CD14-positive monocyte (primary cell): ENCODE measurements at regions not wholly inside any gene's neighbourhood (a gene's known extent, or its start where the extent isn't known, plus 50 kb on each side); places are given as distances from the start of the nearest gene placed in this dataset.

ENCODE experiments used
- DNase-seq, 3 donors: peaks; one replicate each; pipeline ENCODE4 v3.0.0-alpha.2; 2011 to 2022
- H2AFZ ChIP-seq: 2 replicates; pipeline ENCODE4 v1.6.0; 2012; ENCODE audit warnings: mild to moderate bottlenecking, low read depth, low read length, inconsistent platforms; ENCODE audit not compliant: insufficient read depth, poor library complexity, severe bottlenecking
- H3K27ac ChIP-seq, 2 donors: 1 replicate in 1 of 2; 2 replicates in 1 of 2; pipeline ENCODE4 v1.5.1; 2012 to 2013; ENCODE audit warnings: low read length in 2 of 2, control low read depth in 1 of 2, inconsistent platforms in 1 of 2, low read depth in 1 of 2, mild to moderate bottlenecking in 1 of 2
- H3K27me3 ChIP-seq, 2 donors: one replicate each; pipeline versions ENCODE4 v1.6.0 to v1.6.1; 2011 to 2013; ENCODE audit warnings: low read length in 2 of 2; ENCODE audit not compliant: control insufficient read depth in 2 of 2, insufficient read depth in 2 of 2
- H3K36me3 ChIP-seq, 2 donors: replicated peaks in 1 of 2; 1 replicate in 1 of 2; 2 replicates in 1 of 2; pipeline versions ENCODE4 v1.5.1 to v1.6.1; 2012 to 2013; ENCODE audit warnings: low read length in 2 of 2, control low read depth in 1 of 2, inconsistent platforms in 1 of 2, mild to moderate bottlenecking in 1 of 2; ENCODE audit not compliant: insufficient read depth in 2 of 2, control insufficient read depth in 1 of 2
- H3K4me1 ChIP-seq, 2 donors: 1 replicate in 1 of 2; 2 replicates in 1 of 2; pipeline versions ENCODE4 v1.5.1 to v1.6.1; 2012 to 2013; ENCODE audit warnings: low read length in 2 of 2, control low read depth in 1 of 2, inconsistent platforms in 1 of 2, mild to moderate bottlenecking in 1 of 2, moderate library complexity in 1 of 2; ENCODE audit not compliant: insufficient read depth in 2 of 2, control insufficient read depth in 1 of 2
- H3K4me2 ChIP-seq: replicated peaks from 2 replicates; pipeline ENCODE3; 2012; ENCODE audit warnings: low read length, moderate library complexity, mild to moderate bottlenecking; ENCODE audit not compliant: poor library complexity, severe bottlenecking; ENCODE audit errors: extremely low read depth
- H3K4me3 ChIP-seq, 3 experiments: fragments of 200-600 bp in 1 of 3; sonication (generic) in 1 of 3; replicated peaks in 1 of 3; 1 replicate in 2 of 3; 2 replicates in 1 of 3; pipeline ENCODE4 v1.5.1; 2011 to 2013; ENCODE audit warnings: low read length in 3 of 3, mild to moderate bottlenecking in 3 of 3, control low read depth in 2 of 3, low read depth in 2 of 3, inconsistent platforms in 1 of 3, moderate library complexity in 1 of 3
- H3K79me2 ChIP-seq: 2 replicates; pipeline ENCODE4 v1.6.0; 2012; ENCODE audit warnings: mild to moderate bottlenecking, control low read depth, inconsistent platforms, low read length, moderate library complexity; ENCODE audit not compliant: insufficient read depth
- H3K9ac ChIP-seq: 2 replicates; pipeline ENCODE4 v1.6.0; 2017; ENCODE audit warnings: low read length, mild to moderate bottlenecking; ENCODE audit not compliant: insufficient read depth, poor library complexity, severe bottlenecking
- H3K9me3 ChIP-seq, 2 donors: replicated peaks in 1 of 2; 1 replicate in 1 of 2; 2 replicates in 1 of 2; pipeline versions ENCODE4 v1.5.1 to v1.6.1; 2012 to 2013; ENCODE audit warnings: low read length in 2 of 2, control low read depth in 1 of 2; ENCODE audit not compliant: control insufficient read depth in 1 of 2, insufficient read depth in 1 of 2
- H4K20me1 ChIP-seq: 2 replicates; pipeline ENCODE4 v1.6.0; 2012; ENCODE audit warnings: mild to moderate bottlenecking, low read length, control low read depth, moderate library complexity; ENCODE audit not compliant: insufficient read depth
- H3K27ac Mint-ChIP-seq, 7 donors: one replicate each; pipeline ENCODE4 v1.8.0; 2020; ENCODE audit warnings: mild to moderate bottlenecking in 7 of 7, mixed read lengths in 7 of 7, moderate library complexity in 6 of 7, inconsistent platforms in 2 of 7
- H3K27me3 Mint-ChIP-seq, 3 donors: one replicate each; pipeline ENCODE4 v1.8.0; 2021 to 2022; ENCODE audit warnings: low read depth in 3 of 3, mild to moderate bottlenecking in 3 of 3, mixed read lengths in 3 of 3, moderate library complexity in 3 of 3, inconsistent platforms in 1 of 3
- H3K36me3 Mint-ChIP-seq, 2 donors: one replicate each; pipeline ENCODE4 v1.8.0; 2020; ENCODE audit warnings: mixed read lengths in 2 of 2, inconsistent platforms in 1 of 2, mild to moderate bottlenecking in 1 of 2
- H3K4me1 Mint-ChIP-seq: one replicate; pipeline ENCODE4 v1.8.0; 2020; ENCODE audit warnings: mild to moderate bottlenecking, mixed read lengths
- H3K4me3 Mint-ChIP-seq, 2 donors: one replicate each; pipeline ENCODE4 v1.8.0; 2020; ENCODE audit warnings: mild to moderate bottlenecking in 2 of 2, mixed read lengths in 2 of 2, moderate library complexity in 1 of 2
- H3K9me3 Mint-ChIP-seq, 7 donors: one replicate each; pipeline ENCODE4 v1.8.0; 2020 to 2022; ENCODE audit warnings: mixed read lengths in 7 of 7, mild to moderate bottlenecking in 6 of 7, moderate library complexity in 6 of 7, inconsistent platforms in 2 of 7
- CTCF ChIP-seq: fragments of 200-600 bp; IDR thresholded peaks from one replicate; pipeline ENCODE4 v1.8.0; 2022; ENCODE audit warnings: antibody characterized with exemption, mild to moderate bottlenecking
- WGBS: methylation state at CpG from one replicate; pipeline ENCODE4 v1.1.5; 2013; ENCODE audit warnings: missing lambda C conversion rate; ENCODE audit not compliant: insufficient coverage; 5-methylcytosine and 5-hydroxymethylcytosine counted together
- intact Hi-C, 2 donors: fragments of 100-400 bp; cut with micrococcal nuclease; formaldehyde crosslinking; loops; one replicate each; pipeline versions ENCODE4 v1.15.0 to v1.15.1; 2023

GRCh38 chr2:51976623-51977022 lies 944.7 kb upstream of the NRXN1 start:
- no peak overlapping the region for H3K4me3 Mint-ChIP-seq
- Histone ChIP-seq H3K27ac (no peak overlapping the region), H3K4me2 (no peak overlapping the region), H3K36me3 (no peaks in the 10 kb centered on the region), H3K9ac (no peak overlapping the region), H4K20me1 (no peaks in the 10 kb centered on the region), H3K4me1 (no peaks in the 10 kb centered on the region), H3K9me3 (no peaks in the 10 kb centered on the region), H3K27me3 (no peaks in the 10 kb centered on the region), H3K79me2 (no peaks in the 10 kb centered on the region), H3K4me3 (no peak overlapping the region), H2AFZ (no peak overlapping the region)
- no CpG with 5 or more reads among the region's 2 CpGs for WGBS
- TF ChIP-seq CTCF, result no peak
- intact Hi-C loops, result no loop called here
- DNase-seq, result no peak
- H3K4me1 Mint-ChIP-seq, result no peaks in the 10 kb centered on the region
- peaks cover 1 to 3% (median 2%) of the 10 kb centered on the region in 7 donors for H3K9me3 Mint-ChIP-seq
- no peak overlapping the region for H3K27ac Mint-ChIP-seq
- no peaks in the 10 kb centered on the region for H3K27me3 Mint-ChIP-seq
- no peaks in the 10 kb centered on the region for H3K36me3 Mint-ChIP-seq

GRCh38 chr2:51971136-51971535 lies 939.2 kb upstream of the NRXN1 start:
- H2AFZ ChIP-seq, result no peak overlapping the region
- no peaks in the 10 kb centered on the region for H3K9me3 ChIP-seq
- WGBS, result no CpG with 5 or more reads among the region's 1 CpG
- H3K79me2 ChIP-seq, result no peaks in the 10 kb centered on the region
- Mint-ChIP-seq H3K4me1 (no peaks in the 10 kb centered on the region), H3K27me3 (no peaks in the 10 kb centered on the region), H3K9me3 (peaks cover 1 to 7% (median 2%) of the 10 kb centered on the region in 7 donors), H3K36me3 (no peaks in the 10 kb centered on the region), H3K27ac (no peak overlapping the region), H3K4me3 (no peak overlapping the region)
- no peak overlapping the region for H3K4me2 ChIP-seq
- no peak for DNase-seq
- TF ChIP-seq CTCF, result no peak
- H3K27me3 ChIP-seq, result no peaks in the 10 kb centered on the region
- intact Hi-C loops, result no loop called here
- no peak overlapping the region for H3K9ac ChIP-seq
- H4K20me1 ChIP-seq, result no peaks in the 10 kb centered on the region
- H3K4me3 ChIP-seq, result no peak overlapping the region
- H3K27ac ChIP-seq, result no peak overlapping the region
- H3K36me3 ChIP-seq, result no peaks in the 10 kb centered on the region
- no peaks in the 10 kb centered on the region for H3K4me1 ChIP-seq
